SK-N-SH (cell line): ENCODE measurements at regions not wholly inside any gene's neighbourhood (a gene's known extent, or its start where the extent isn't known, plus 50 kb on each side); places are given as distances from the start of the nearest gene placed in this dataset.

ENCODE experiments used
- CTCF ChIP-seq: fragments of 200-600 bp; sonication (generic); IDR thresholded peaks from 2 replicates; pipeline ENCODE4 v1.6.1; 2017; ENCODE audit warnings: antibody characterized with exemption, mild to moderate bottlenecking, moderate library complexity
- EP300 ChIP-seq, 2 experiments: IDR thresholded peaks; 2 replicates each; pipeline versions ENCODE4 v1.4.0 to v1.6.1; 2012; ENCODE audit warnings: borderline replicate concordance in 1 of 2, low read depth in 1 of 2, low read length in 1 of 2
- EZH2phosphoT487 ChIP-seq: fragments of 200-600 bp; sonication (generic); IDR thresholded peaks from 2 replicates; pipeline ENCODE4 v1.6.1; 2017; ENCODE audit warnings: low read depth, mixed run types, mild to moderate bottlenecking, antibody characterized with exemption, moderate library complexity, borderline replicate concordance
- JUND ChIP-seq: IDR thresholded peaks from 2 replicates; pipeline ENCODE4 v1.4.0; 2012
- POLR2AphosphoS5 ChIP-seq: IDR thresholded peaks from 2 replicates; pipeline ENCODE4 v1.6.1; 2012; ENCODE audit warnings: low read depth, low read length
- TAF1 ChIP-seq: IDR thresholded peaks from 2 replicates; pipeline ENCODE4 v1.6.1; 2012; ENCODE audit warnings: low read depth, mild to moderate bottlenecking, low read length, moderate library complexity, borderline replicate concordance
- YY1 ChIP-seq: IDR thresholded peaks from 2 replicates; pipeline ENCODE4 v1.4.0; 2012; ENCODE audit warnings: low read depth, mild to moderate bottlenecking

- TF ChIP-seq CTCF (no peak), EP300 (IDR thresholded peaks at IDR 0.05; ENCODE audit: borderline replicate concordance in 1 of 2, low read depth in 1 of 2, low read length in 1 of 2) (no peak), POLR2AphosphoS5 (no peak), JUND (no peak), YY1 (no peak), TAF1 (no peak), EZH2phosphoT487 (no peak)
Observed at GRCh38 chr3:124203292-124203691, 211.4 kb upstream of the ROPN1 start.
